WERI-Rb-1 (cell line): ENCODE measurements at regions not wholly inside any gene's neighbourhood (a gene's known extent, or its start where the extent isn't known, plus 50 kb on each side); places are given as distances from the start of the nearest gene placed in this dataset.
A peak's percentile ranks its signal among the peaks of the same experiment; 100 is the strongest.

Source experiments
- DNase-seq: peaks from one replicate; pipeline ENCODE4 v3.0.0-alpha.2; 2020
- H3K27ac ChIP-seq: fragments of 250-450 bp; sonication (Bioruptor Pico); 2 replicates; pipeline ENCODE4 v1.5.1; 2020; ENCODE audit warnings: mild to moderate bottlenecking, moderate library complexity
- H3K27me3 ChIP-seq: fragments of 250-450 bp; sonication (Bioruptor Pico); 2 replicates; pipeline ENCODE4 v1.5.1; 2021; ENCODE audit warnings: mild to moderate bottlenecking, low read depth, moderate library complexity; ENCODE audit not compliant: insufficient read depth, severe bottlenecking
- H3K36me3 ChIP-seq: fragments of 250-450 bp; sonication (Bioruptor Pico); 2 replicates; pipeline ENCODE4 v1.5.1; 2020; ENCODE audit warnings: mild to moderate bottlenecking, moderate library complexity
- H3K4me3 ChIP-seq: 2 replicates; pipeline ENCODE4 v1.5.1; 2011; ENCODE audit warnings: low read depth, mild to moderate bottlenecking, control low read depth, low read length
- H3K9me3 ChIP-seq: fragments of 250-450 bp; sonication (Bioruptor Pico); 2 replicates; pipeline ENCODE4 v1.5.1; 2021; ENCODE audit warnings: mild to moderate bottlenecking, moderate library complexity; ENCODE audit not compliant: severe bottlenecking
- CTCF ChIP-seq: IDR thresholded peaks from 2 replicates; pipeline ENCODE4 v1.5.1; 2011; ENCODE audit warnings: low read depth, mild to moderate bottlenecking, control low read depth, inconsistent platforms, low read length

- H3K9me3 ChIP-seq: no peaks in the 10 kb centered on the region
- no peak for DNase-seq
- TF ChIP-seq CTCF: no peak
- no peak overlapping the region for H3K4me3 ChIP-seq
- no peaks in the 10 kb centered on the region for H3K36me3 ChIP-seq
- no peaks in the 10 kb centered on the region for H3K27me3 ChIP-seq
- H3K27ac ChIP-seq: no peak overlapping the region
Measured at GRCh38 chr10:4177791-4178190, 392.8 kb upstream of the KLF6 start.

- no peak overlapping the region for H3K27ac ChIP-seq
- TF ChIP-seq CTCF: no peak
- no peaks in the 10 kb centered on the region for H3K27me3 ChIP-seq
- no peaks in the 10 kb centered on the region for H3K9me3 ChIP-seq
- DNase-seq: no peak
- no peaks in the 10 kb centered on the region for H3K36me3 ChIP-seq
- no peak overlapping the region for H3K4me3 ChIP-seq
Measured at GRCh38 chr10:4176500-4177281, 391.7 kb upstream of the KLF6 start.

GRCh38 chr10:4174197-4174596 lies 389.2 kb upstream of the KLF6 start:
- no peaks in the 10 kb centered on the region for H3K36me3 ChIP-seq
- H3K9me3 ChIP-seq: no peaks in the 10 kb centered on the region
- DNase-seq: peak; percentile 32
- H3K27me3 ChIP-seq: no peaks in the 10 kb centered on the region
- no peak overlapping the region for H3K4me3 ChIP-seq
- TF ChIP-seq CTCF: peak; percentile 26; the same call in 1 of the 2 replicates
- no peak overlapping the region for H3K27ac ChIP-seq

- no peak overlapping the region for H3K27ac ChIP-seq
- no peak overlapping the region for H3K4me3 ChIP-seq
- no peak for TF ChIP-seq CTCF
- H3K36me3 ChIP-seq: no peaks in the 10 kb centered on the region
- no peak for DNase-seq
- H3K9me3 ChIP-seq: no peaks in the 10 kb centered on the region
- H3K27me3 ChIP-seq: no peaks in the 10 kb centered on the region
Measured at GRCh38 chr10:4170633-4171314, 385.8 kb upstream of the KLF6 start.

GRCh38 chr10:4170181-4170580 lies 385.2 kb upstream of the KLF6 start:
- H3K27ac ChIP-seq: no peak overlapping the region
- H3K9me3 ChIP-seq: no peaks in the 10 kb centered on the region
- no peak for TF ChIP-seq CTCF
- H3K36me3 ChIP-seq: no peaks in the 10 kb centered on the region
- no peak for DNase-seq
- no peak overlapping the region for H3K4me3 ChIP-seq
- H3K27me3 ChIP-seq: no peaks in the 10 kb centered on the region
